ENCODE measurements at regions not wholly inside any gene's neighbourhood (a gene's known extent, or its start where the extent isn't known, plus 50 kb on each side); places are given as distances from the start of the nearest gene placed in this dataset.

- CTCF ChIA-PET: no interaction called here
- Mint-ChIP-seq H3K4me3 (no peak overlapping the region), H3K9me3 (peaks cover 5% of the 10 kb centered on the region), H3K4me1 (ENCODE audit: low read depth) (no peaks in the 10 kb centered on the region), H3K27ac (no peak overlapping the region), H3K27me3 (peaks cover 54% of the 10 kb centered on the region), H3K36me3 (ENCODE audit: low read depth) (no peaks in the 10 kb centered on the region)
- Histone ChIP-seq H3K27ac (ENCODE audit: low read depth in 1 of 2, low read length in 2 of 2) (no peak overlapping the region), H3K4me1 (ENCODE audit: insufficient read depth, low read length) (no peaks in the 10 kb centered on the region), H3K4me3 (ENCODE audit: low read length) (no peak overlapping the region), H3K27me3 (ENCODE audit: control insufficient read depth in 1 of 2, insufficient read depth in 2 of 2, low read length in 2 of 2) (peaks cover 8 to 28% of the 10 kb centered on the region in 2 experiments), H3K36me3 (ENCODE audit: insufficient read depth, low read length) (no peaks in the 10 kb centered on the region), H3K9me3 (ENCODE audit: control insufficient read depth in 1 of 2, insufficient read depth in 1 of 2, low read length in 2 of 2) (peaks cover 11 to 32% of the 10 kb centered on the region in 2 experiments)
- POLR2A ChIA-PET: no interaction called here
- intact Hi-C loops (cut with DNase I, micrococcal nuclease): no loop called here
- no peak for TF ChIP-seq CTCF (IDR thresholded peaks at IDR 0.05)
- DNase-seq (no peak), ATAC-seq (ENCODE audit: poor library complexity) (no peak)
Observed at GRCh38 chr17:79678091-79678735, 52.5 kb upstream of the ENPP7 start.

GRCh38 chr17:79677646-79678045 is 53.1 kb upstream of the ENPP7 start:
- Histone ChIP-seq H3K36me3 (ENCODE audit: insufficient read depth, low read length) (no peaks in the 10 kb centered on the region), H3K9me3 (ENCODE audit: control insufficient read depth in 1 of 2, insufficient read depth in 1 of 2, low read length in 2 of 2) (peaks cover 14 to 37% of the 10 kb centered on the region in 2 experiments), H3K4me1 (ENCODE audit: insufficient read depth, low read length) (no peaks in the 10 kb centered on the region), H3K27me3 (ENCODE audit: control insufficient read depth in 1 of 2, insufficient read depth in 2 of 2, low read length in 2 of 2) (peaks cover 8 to 30% of the 10 kb centered on the region in 2 experiments), H3K4me3 (ENCODE audit: low read length) (no peak overlapping the region), H3K27ac (ENCODE audit: low read depth in 1 of 2, low read length in 2 of 2) (no peak overlapping the region)
- no peak for TF ChIP-seq CTCF (IDR thresholded peaks at IDR 0.05)
- DNase-seq (no peak), ATAC-seq (ENCODE audit: poor library complexity) (no peak)
- no peaks in the 10 kb centered on the region for H3K36me3 Mint-ChIP-seq (ENCODE audit: low read depth)
- intact Hi-C loops (cut with DNase I, micrococcal nuclease): no loop called here
- H3K27me3 Mint-ChIP-seq: peaks cover 57% of the 10 kb centered on the region
- ChIA-PET CTCF (no interaction called here), POLR2A (no interaction called here)
- H3K27ac Mint-ChIP-seq: no peak overlapping the region
- peaks cover 5% of the 10 kb centered on the region for H3K9me3 Mint-ChIP-seq
- H3K4me1 Mint-ChIP-seq (ENCODE audit: low read depth): no peaks in the 10 kb centered on the region
- H3K4me3 Mint-ChIP-seq: no peak overlapping the region

- Histone ChIP-seq H3K4me1 (ENCODE audit: insufficient read depth, low read length) (no peaks in the 10 kb centered on the region), H3K27me3 (ENCODE audit: control insufficient read depth in 1 of 2, insufficient read depth in 2 of 2, low read length in 2 of 2) (peaks cover 8 to 30% of the 10 kb centered on the region in 2 experiments), H3K27ac (ENCODE audit: low read depth in 1 of 2, low read length in 2 of 2) (no peak overlapping the region), H3K9me3 (ENCODE audit: control insufficient read depth in 1 of 2, insufficient read depth in 1 of 2, low read length in 2 of 2) (peaks cover 14 to 40% of the 10 kb centered on the region in 2 experiments), H3K4me3 (ENCODE audit: low read length) (no peak overlapping the region), H3K36me3 (ENCODE audit: insufficient read depth, low read length) (no peaks in the 10 kb centered on the region)
- Mint-ChIP-seq H3K27ac (no peak overlapping the region), H3K27me3 (peaks cover 61% of the 10 kb centered on the region), H3K9me3 (peaks cover 5% of the 10 kb centered on the region), H3K4me3 (no peak overlapping the region), H3K36me3 (ENCODE audit: low read depth) (no peaks in the 10 kb centered on the region), H3K4me1 (ENCODE audit: low read depth) (no peaks in the 10 kb centered on the region)
- POLR2A ChIA-PET: no interaction called here
- CTCF ChIA-PET: no interaction called here
- no peak for TF ChIP-seq CTCF (IDR thresholded peaks at IDR 0.05)
- ATAC-seq (ENCODE audit: poor library complexity) (no peak), DNase-seq (no peak)
- intact Hi-C loops (cut with DNase I, micrococcal nuclease): no loop called here
Observed at GRCh38 chr17:79676796-79677195, 53.9 kb upstream of the ENPP7 start.
